Activated CD4-positive, alpha-beta T cell treated with anti-CD3 and anti-CD28 coated beads, Interleukin-2, amount 50 U/mL, for 48 hours (primary cell): ENCODE measurements at regions not wholly inside any gene's neighbourhood (a gene's known extent, or its start where the extent isn't known, plus 50 kb on each side); places are given as distances from the start of the nearest gene placed in this dataset.

Experiments
- DNase-seq, 2 experiments: peaks; one replicate each; pipeline ENCODE4 v3.0.0-alpha.2; 2020

- DNase-seq: peak; percentile 9 to 11
These were observed 161.5 kb upstream of the GATB start for GRCh38 chr4:151922306-151922705.

- DNase-seq: no peak
These were observed 161.0 kb upstream of the GATB start for GRCh38 chr4:151921811-151922210.

- no peak for DNase-seq
These were observed 160.6 kb upstream of the GATB start for GRCh38 chr4:151921386-151921785.

GRCh38 chr4:151917145-151917734, 156.4 kb upstream of the GATB start:
- DNase-seq: no peak

- DNase-seq: no peak
These were observed 151.8 kb upstream of the GATB start for GRCh38 chr4:151912632-151913031.

- no peak for DNase-seq
These were observed 151.2 kb upstream of the GATB start for GRCh38 chr4:151911970-151912369.

- no peak for DNase-seq
These were observed 148.1 kb upstream of the GATB start for GRCh38 chr4:151908734-151909497.

- DNase-seq: no peak
These were observed 147.4 kb upstream of the GATB start for GRCh38 chr4:151908201-151908600.

- no peak for DNase-seq
These were observed 145.6 kb upstream of the GATB start for GRCh38 chr4:151906438-151906837.

GRCh38 chr4:151905197-151905596, 144.4 kb upstream of the GATB start:
- DNase-seq: no peak

- DNase-seq: no peak
These were observed 140.8 kb upstream of the GATB start for GRCh38 chr4:151901631-151902030.

- DNase-seq: no peak
These were observed 136.1 kb upstream of the GATB start for GRCh38 chr4:151896880-151897279.

- DNase-seq: no peak
These were observed 134.9 kb upstream of the GATB start for GRCh38 chr4:151895671-151896070.

- DNase-seq: no peak
These were observed 133.4 kb upstream of the GATB start for GRCh38 chr4:151894246-151894645.

- DNase-seq: peak in 1 of 2 experiments; percentile 25
These were observed 127.6 kb upstream of the GATB start for GRCh38 chr4:151888367-151888866.

GRCh38 chr4:151887816-151888180, 127.0 kb upstream of the GATB start:
- no peak for DNase-seq

- no peak for DNase-seq
These were observed 126.4 kb upstream of the GATB start for GRCh38 chr4:151887031-151887815.

- DNase-seq: no peak
These were observed 124.3 kb upstream of the GATB start for GRCh38 chr4:151885123-151885522.

- no peak for DNase-seq
These were observed 122.9 kb upstream of the GATB start for GRCh38 chr4:151883747-151884146.

- DNase-seq: peak in 1 of 2 experiments; percentile 18
These were observed 121.4 kb upstream of the GATB start for GRCh38 chr4:151882072-151882803.

GRCh38 chr4:151879705-151880445, 119.1 kb upstream of the GATB start:
- DNase-seq: no peak

GRCh38 chr4:151876381-151876988, 115.7 kb upstream of the GATB start:
- DNase-seq: no peak
